D721Med (cell line): ENCODE measurements at regions not wholly inside any gene's neighbourhood (a gene's known extent, or its start where the extent isn't known, plus 50 kb on each side); places are given as distances from the start of the nearest gene placed in this dataset.

ENCODE experiments used
- DNase-seq: peaks from one replicate; pipeline ENCODE4 v3.0.0; 2011; ENCODE audit warnings: low spot score; ENCODE audit not compliant: insufficient read length
- FAIRE-seq: peaks from 2 replicates; lab custom pipeline; 2011; peaks lifted over from hg19 to GRCh38; lab: Jason Lieb, UNC
- CTCF ChIP-seq: IDR thresholded peaks from 2 replicates; pipeline ENCODE4 v1.5.1; 2012; ENCODE audit warnings: mild to moderate bottlenecking, control low read depth; ENCODE audit not compliant: insufficient read depth; ENCODE audit errors: missing control alignments

GRCh38 chr11:126114486-126115126 lies 51.9 kb upstream of the CDON start:
- FAIRE-seq = no peak
- no peak for TF ChIP-seq CTCF
- DNase-seq = no peak

GRCh38 chr11:126113963-126114362 lies 51.3 kb upstream of the CDON start:
- DNase-seq (no peak), FAIRE-seq (no peak)
- TF ChIP-seq CTCF = no peak

GRCh38 chr11:126113515-126113957 lies 50.9 kb upstream of the CDON start:
- FAIRE-seq (no peak), DNase-seq (no peak)
- no peak for TF ChIP-seq CTCF

GRCh38 chr11:126113012-126113411 lies 50.3 kb upstream of the CDON start:
- FAIRE-seq (no peak), DNase-seq (no peak)
- TF ChIP-seq CTCF = no peak

- DNase-seq (no peak), FAIRE-seq (no peak)
- TF ChIP-seq CTCF = no peak
Observed at GRCh38 chr11:126112547-126112946, 49.9 kb upstream of the CDON start.
